ENCODE measurements at regions not wholly inside any gene's neighbourhood (a gene's known extent, or its start where the extent isn't known, plus 50 kb on each side); places are given as distances from the start of the nearest gene placed in this dataset.

DNA sequence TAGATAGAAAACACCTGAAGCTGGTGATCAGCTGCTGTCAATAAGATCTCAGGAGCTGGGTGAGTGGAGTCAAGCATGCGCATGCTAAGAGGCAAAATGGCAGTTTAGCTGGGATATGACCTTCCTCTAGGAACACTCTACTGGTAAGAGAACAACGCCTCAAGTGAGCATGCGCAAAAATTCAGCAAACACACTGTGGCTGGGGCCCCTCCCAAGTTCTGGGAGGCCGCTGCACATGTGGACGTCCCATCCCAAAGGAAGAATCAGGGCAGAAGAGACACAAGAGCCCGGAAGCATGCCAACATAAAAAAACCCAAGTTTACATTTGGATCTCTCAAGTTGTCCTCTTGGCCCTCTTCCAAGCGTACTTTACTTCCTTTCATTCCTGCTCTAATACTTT lies 126.3 kb upstream of the F3 start:
- no peaks in the 10 kb centered on the region for H3K4me1 ChIP-seq (ENCODE audit: control insufficient read depth, extremely low read depth, insufficient read depth, low read length)
- H3K9me3 ChIP-seq (ENCODE audit: control insufficient read depth, low read depth, low read length), result no peaks in the 10 kb centered on the region
- no peak overlapping the region for H3K4me3 ChIP-seq (ENCODE audit: control insufficient read depth in 2 of 3, extremely low read depth in 1 of 3, insufficient read depth in 2 of 3, low read depth in 1 of 3, low read length in 3 of 3)
- H3K4me2 ChIP-seq (ENCODE audit: control insufficient read depth, extremely low read depth, insufficient read depth, low read depth, low read length), result no peak overlapping the region
- no peaks in the 10 kb centered on the region for H3K79me2 ChIP-seq (ENCODE audit: control insufficient read depth, insufficient read depth, low read length)
- FAIRE-seq (peak; percentile 44), DNase-seq (ENCODE audit: low read depth, low spot score) (no peak)
- H4K20me1 ChIP-seq (ENCODE audit: control insufficient read depth, extremely low read depth, insufficient read depth, low read length), result no peaks in the 10 kb centered on the region
- dilution Hi-C loops (cut with MboI; ENCODE audit: extremely low pct_ligation_motif_present, low sequenced_read_pairs), result no loop called here
- no peak overlapping the region for H3K9ac ChIP-seq (ENCODE audit: control insufficient read depth, extremely low read depth, insufficient read depth, low read length)
- H3K36me3 ChIP-seq (ENCODE audit: control insufficient read depth in 2 of 2, extremely low read depth in 1 of 2, insufficient read depth in 2 of 2, low read length in 2 of 2), result no peaks in the 10 kb centered on the region
- no peak overlapping the region for H3K27ac ChIP-seq (ENCODE audit: control insufficient read depth, insufficient read depth, low read length)
- TF ChIP-seq EZH2 (IDR thresholded peaks at IDR 0.05; ENCODE audit: low read length), result no peak
- TF ChIP-seq, protein P1, sequence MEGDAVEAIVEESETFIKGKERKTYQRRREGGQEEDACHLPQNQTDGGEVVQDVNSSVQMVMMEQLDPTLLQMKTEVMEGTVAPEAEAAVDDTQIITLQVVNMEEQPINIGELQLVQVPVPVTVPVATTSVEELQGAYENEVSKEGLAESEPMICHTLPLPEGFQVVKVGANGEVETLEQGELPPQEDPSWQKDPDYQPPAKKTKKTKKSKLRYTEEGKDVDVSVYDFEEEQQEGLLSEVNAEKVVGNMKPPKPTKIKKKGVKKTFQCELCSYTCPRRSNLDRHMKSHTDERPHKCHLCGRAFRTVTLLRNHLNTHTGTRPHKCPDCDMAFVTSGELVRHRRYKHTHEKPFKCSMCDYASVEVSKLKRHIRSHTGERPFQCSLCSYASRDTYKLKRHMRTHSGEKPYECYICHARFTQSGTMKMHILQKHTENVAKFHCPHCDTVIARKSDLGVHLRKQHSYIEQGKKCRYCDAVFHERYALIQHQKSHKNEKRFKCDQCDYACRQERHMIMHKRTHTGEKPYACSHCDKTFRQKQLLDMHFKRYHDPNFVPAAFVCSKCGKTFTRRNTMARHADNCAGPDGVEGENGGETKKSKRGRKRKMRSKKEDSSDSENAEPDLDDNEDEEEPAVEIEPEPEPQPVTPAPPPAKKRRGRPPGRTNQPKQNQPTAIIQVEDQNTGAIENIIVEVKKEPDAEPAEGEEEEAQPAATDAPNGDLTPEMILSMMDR (optimal IDR thresholded peaks at IDR 0.05 in 1 of 3, IDR thresholded peaks at IDR 0.05 in 1 of 3, conservative IDR thresholded peaks at IDR 0.05 in 1 of 3; ENCODE audit: extremely low read depth in 1 of 3, insufficient read depth in 2 of 3, low read length in 3 of 3), result no peak
- H2AFZ ChIP-seq (ENCODE audit: control insufficient read depth, low read length), result no peak overlapping the region
- no peaks in the 10 kb centered on the region for H3K27me3 ChIP-seq (ENCODE audit: control insufficient read depth, extremely low read depth, insufficient read depth, low read length)
- H3K9me1 ChIP-seq (ENCODE audit: control insufficient read depth, extremely low read depth, insufficient read depth, low read length), result no peaks in the 10 kb centered on the region

- no peaks in the 10 kb centered on the region for H3K79me2 ChIP-seq (ENCODE audit: control insufficient read depth, insufficient read depth, low read length)
- H3K4me1 ChIP-seq (ENCODE audit: control insufficient read depth, extremely low read depth, insufficient read depth, low read length), result no peaks in the 10 kb centered on the region
- no peaks in the 10 kb centered on the region for H3K9me3 ChIP-seq (ENCODE audit: control insufficient read depth, low read depth, low read length)
- no peak overlapping the region for H3K27ac ChIP-seq (ENCODE audit: control insufficient read depth, insufficient read depth, low read length)
- no peaks in the 10 kb centered on the region for H3K27me3 ChIP-seq (ENCODE audit: control insufficient read depth, extremely low read depth, insufficient read depth, low read length)
- H3K4me2 ChIP-seq (ENCODE audit: control insufficient read depth, extremely low read depth, insufficient read depth, low read depth, low read length), result no peak overlapping the region
- no peaks in the 10 kb centered on the region for H3K9me1 ChIP-seq (ENCODE audit: control insufficient read depth, extremely low read depth, insufficient read depth, low read length)
- H3K36me3 ChIP-seq (ENCODE audit: control insufficient read depth in 2 of 2, extremely low read depth in 1 of 2, insufficient read depth in 2 of 2, low read length in 2 of 2), result no peaks in the 10 kb centered on the region
- no peak overlapping the region for H3K9ac ChIP-seq (ENCODE audit: control insufficient read depth, extremely low read depth, insufficient read depth, low read length)
- peak overlapping the region; percentile 47 for H2AFZ ChIP-seq (ENCODE audit: control insufficient read depth, low read length)
- DNase-seq (ENCODE audit: low read depth, low spot score) (no peak), FAIRE-seq (no peak)
- H4K20me1 ChIP-seq (ENCODE audit: control insufficient read depth, extremely low read depth, insufficient read depth, low read length), result no peaks in the 10 kb centered on the region
- TF ChIP-seq, protein P1 (optimal IDR thresholded peaks at IDR 0.05 in 1 of 3, IDR thresholded peaks at IDR 0.05 in 1 of 3, conservative IDR thresholded peaks at IDR 0.05 in 1 of 3; ENCODE audit: extremely low read depth in 1 of 3, insufficient read depth in 2 of 3, low read length in 3 of 3), result no peak
- no peak for TF ChIP-seq EZH2 (IDR thresholded peaks at IDR 0.05; ENCODE audit: low read length)
- no peak overlapping the region for H3K4me3 ChIP-seq (ENCODE audit: control insufficient read depth in 2 of 3, extremely low read depth in 1 of 3, insufficient read depth in 2 of 3, low read depth in 1 of 3, low read length in 3 of 3)
- dilution Hi-C loops (cut with MboI; ENCODE audit: extremely low pct_ligation_motif_present, low sequenced_read_pairs), result no loop called here
These were observed 125.2 kb upstream of the F3 start for GRCh38 chr1:94666797-94667196.
